ENCODE measurements at regions not wholly inside any gene's neighbourhood (a gene's known extent, or its start where the extent isn't known, plus 50 kb on each side); places are given as distances from the start of the nearest gene placed in this dataset.

GRCh38 chr3:152976239-152976638, 141.3 kb downstream of the P2RY1 start:
- TF ChIP-seq POLR2A (IDR thresholded peaks at IDR 0.05), result no peak
- TF ChIP-seq, protein P1, sequence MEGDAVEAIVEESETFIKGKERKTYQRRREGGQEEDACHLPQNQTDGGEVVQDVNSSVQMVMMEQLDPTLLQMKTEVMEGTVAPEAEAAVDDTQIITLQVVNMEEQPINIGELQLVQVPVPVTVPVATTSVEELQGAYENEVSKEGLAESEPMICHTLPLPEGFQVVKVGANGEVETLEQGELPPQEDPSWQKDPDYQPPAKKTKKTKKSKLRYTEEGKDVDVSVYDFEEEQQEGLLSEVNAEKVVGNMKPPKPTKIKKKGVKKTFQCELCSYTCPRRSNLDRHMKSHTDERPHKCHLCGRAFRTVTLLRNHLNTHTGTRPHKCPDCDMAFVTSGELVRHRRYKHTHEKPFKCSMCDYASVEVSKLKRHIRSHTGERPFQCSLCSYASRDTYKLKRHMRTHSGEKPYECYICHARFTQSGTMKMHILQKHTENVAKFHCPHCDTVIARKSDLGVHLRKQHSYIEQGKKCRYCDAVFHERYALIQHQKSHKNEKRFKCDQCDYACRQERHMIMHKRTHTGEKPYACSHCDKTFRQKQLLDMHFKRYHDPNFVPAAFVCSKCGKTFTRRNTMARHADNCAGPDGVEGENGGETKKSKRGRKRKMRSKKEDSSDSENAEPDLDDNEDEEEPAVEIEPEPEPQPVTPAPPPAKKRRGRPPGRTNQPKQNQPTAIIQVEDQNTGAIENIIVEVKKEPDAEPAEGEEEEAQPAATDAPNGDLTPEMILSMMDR (IDR thresholded peaks at IDR 0.05), result no peak
- TF ChIP-seq POLR2AphosphoS5 (IDR thresholded peaks at IDR 0.05), result no peak
- no peak for TF ChIP-seq EP300 (IDR thresholded peaks at IDR 0.05; ENCODE audit: low read depth)

Data from transverse colon (tissue), 4 donors.